ENCODE measurements at regions not wholly inside any gene's neighbourhood (a gene's known extent, or its start where the extent isn't known, plus 50 kb on each side); places are given as distances from the start of the nearest gene placed in this dataset.

GRCh38 chr4:79584902-79585301 lies 176.9 kb upstream of the GK2 start:
- Histone ChIP-seq H3K27me3 (replicated peaks; ENCODE audit: control insufficient read depth, insufficient read depth, low read length) (no peaks in the 10 kb centered on the region), H3K36me3 (ENCODE audit: control insufficient read depth, insufficient read depth, low read length) (no peaks in the 10 kb centered on the region), H3K4me3 (replicated peaks; ENCODE audit: low read depth, low read length) (no peak overlapping the region)
- no peak for DNase-seq (ENCODE audit: extremely low read depth, insufficient read length)
- TF ChIP-seq CTCF (IDR thresholded peaks at IDR 0.05; ENCODE audit: insufficient read depth, low read length, poor library complexity, severe bottlenecking): no peak

- H3K27me3 ChIP-seq (replicated peaks; ENCODE audit: control insufficient read depth, insufficient read depth, low read length): no peaks in the 10 kb centered on the region
- no peaks in the 10 kb centered on the region for H3K36me3 ChIP-seq (ENCODE audit: control insufficient read depth, insufficient read depth, low read length)
- no peak overlapping the region for H3K4me3 ChIP-seq (replicated peaks; ENCODE audit: low read depth, low read length)
- no peak for TF ChIP-seq CTCF (IDR thresholded peaks at IDR 0.05; ENCODE audit: insufficient read depth, low read length, poor library complexity, severe bottlenecking)
- no peak for DNase-seq (ENCODE audit: extremely low read depth, insufficient read length)
Observed at GRCh38 chr4:79584352-79584751, 176.3 kb upstream of the GK2 start.

- Histone ChIP-seq H3K36me3 (ENCODE audit: control insufficient read depth, insufficient read depth, low read length) (no peaks in the 10 kb centered on the region), H3K4me3 (replicated peaks; ENCODE audit: low read depth, low read length) (no peak overlapping the region), H3K27me3 (replicated peaks; ENCODE audit: control insufficient read depth, insufficient read depth, low read length) (no peaks in the 10 kb centered on the region)
- DNase-seq (ENCODE audit: extremely low read depth, insufficient read length): no peak
- TF ChIP-seq CTCF (IDR thresholded peaks at IDR 0.05; ENCODE audit: insufficient read depth, low read length, poor library complexity, severe bottlenecking): no peak
Observed at GRCh38 chr4:79578606-79579005, 170.6 kb upstream of the GK2 start.

GRCh38 chr4:79576429-79576753 lies 168.4 kb upstream of the GK2 start:
- Histone ChIP-seq H3K36me3 (ENCODE audit: control insufficient read depth, insufficient read depth, low read length) (no peaks in the 10 kb centered on the region), H3K27me3 (replicated peaks; ENCODE audit: control insufficient read depth, insufficient read depth, low read length) (no peaks in the 10 kb centered on the region), H3K4me3 (replicated peaks; ENCODE audit: low read depth, low read length) (no peak overlapping the region)
- peak; percentile 39 for TF ChIP-seq CTCF (IDR thresholded peaks at IDR 0.05; ENCODE audit: insufficient read depth, low read length, poor library complexity, severe bottlenecking)
- no peak for DNase-seq (ENCODE audit: extremely low read depth, insufficient read length)

- Histone ChIP-seq H3K27me3 (replicated peaks; ENCODE audit: control insufficient read depth, insufficient read depth, low read length) (no peaks in the 10 kb centered on the region), H3K4me3 (replicated peaks; ENCODE audit: low read depth, low read length) (no peak overlapping the region), H3K36me3 (ENCODE audit: control insufficient read depth, insufficient read depth, low read length) (no peaks in the 10 kb centered on the region)
- TF ChIP-seq CTCF (IDR thresholded peaks at IDR 0.05; ENCODE audit: insufficient read depth, low read length, poor library complexity, severe bottlenecking): no peak
- DNase-seq (ENCODE audit: extremely low read depth, insufficient read length): no peak
Observed at GRCh38 chr4:79575709-79576428, 167.8 kb upstream of the GK2 start.

Measured in GM06990 (cell line).